BE2C (cell line): ENCODE measurements at regions not wholly inside any gene's neighbourhood (a gene's known extent, or its start where the extent isn't known, plus 50 kb on each side); places are given as distances from the start of the nearest gene placed in this dataset.
"Not testable (repeated sequence)": the region's sequence is repeated elsewhere in the genome, so short reads cannot be mapped to it uniquely, and the experiment has no call there.

ENCODE experiments used
- DNase-seq: peaks from one replicate; pipeline ENCODE4 v3.0.0-alpha.2; 2020
- H3K27me3 ChIP-seq: fragments of 250-450 bp; sonication (Bioruptor Pico); 2 replicates; pipeline ENCODE4 v1.5.1; 2020; ENCODE audit warnings: mild to moderate bottlenecking
- H3K36me3 ChIP-seq: fragments of 250-450 bp; sonication (Bioruptor Pico); 2 replicates; pipeline ENCODE4 v1.5.1; 2020; ENCODE audit warnings: mild to moderate bottlenecking
- H3K4me1 ChIP-seq: fragments of 250-450 bp; sonication (Bioruptor Pico); 2 replicates; pipeline ENCODE4 v1.5.1; 2020
- H3K4me3 ChIP-seq: 2 replicates; pipeline ENCODE4 v1.5.1; 2011; ENCODE audit warnings: low read depth, low read length
- H3K9me3 ChIP-seq: fragments of 250-450 bp; sonication (Bioruptor Pico); 2 replicates; pipeline ENCODE4 v1.5.1; 2020
- TF ChIP-seq, protein P1 (sequence below): IDR thresholded peaks from 2 replicates; pipeline ENCODE4 v1.5.1; 2012; ENCODE audit warnings: mild to moderate bottlenecking, low read depth, low read length

GRCh38 chr11:38339835-38340440, 1741.9 kb upstream of the RAG2 start:
- Histone ChIP-seq H3K4me1 (no peaks in the 10 kb centered on the region), H3K36me3 (no peaks in the 10 kb centered on the region), H3K4me3 (no peak overlapping the region), H3K9me3 (no peaks in the 10 kb centered on the region), H3K27me3 (no peaks in the 10 kb centered on the region)
- TF ChIP-seq, protein P1, sequence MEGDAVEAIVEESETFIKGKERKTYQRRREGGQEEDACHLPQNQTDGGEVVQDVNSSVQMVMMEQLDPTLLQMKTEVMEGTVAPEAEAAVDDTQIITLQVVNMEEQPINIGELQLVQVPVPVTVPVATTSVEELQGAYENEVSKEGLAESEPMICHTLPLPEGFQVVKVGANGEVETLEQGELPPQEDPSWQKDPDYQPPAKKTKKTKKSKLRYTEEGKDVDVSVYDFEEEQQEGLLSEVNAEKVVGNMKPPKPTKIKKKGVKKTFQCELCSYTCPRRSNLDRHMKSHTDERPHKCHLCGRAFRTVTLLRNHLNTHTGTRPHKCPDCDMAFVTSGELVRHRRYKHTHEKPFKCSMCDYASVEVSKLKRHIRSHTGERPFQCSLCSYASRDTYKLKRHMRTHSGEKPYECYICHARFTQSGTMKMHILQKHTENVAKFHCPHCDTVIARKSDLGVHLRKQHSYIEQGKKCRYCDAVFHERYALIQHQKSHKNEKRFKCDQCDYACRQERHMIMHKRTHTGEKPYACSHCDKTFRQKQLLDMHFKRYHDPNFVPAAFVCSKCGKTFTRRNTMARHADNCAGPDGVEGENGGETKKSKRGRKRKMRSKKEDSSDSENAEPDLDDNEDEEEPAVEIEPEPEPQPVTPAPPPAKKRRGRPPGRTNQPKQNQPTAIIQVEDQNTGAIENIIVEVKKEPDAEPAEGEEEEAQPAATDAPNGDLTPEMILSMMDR: no peak
- no peak for DNase-seq

GRCh38 chr11:38338022-38338421, 1740.0 kb upstream of the RAG2 start:
- not testable (repeated sequence) for H3K36me3 ChIP-seq, DNase-seq, H3K4me1 ChIP-seq, H3K4me3 ChIP-seq, H3K9me3 ChIP-seq, H3K27me3 ChIP-seq

DNA sequence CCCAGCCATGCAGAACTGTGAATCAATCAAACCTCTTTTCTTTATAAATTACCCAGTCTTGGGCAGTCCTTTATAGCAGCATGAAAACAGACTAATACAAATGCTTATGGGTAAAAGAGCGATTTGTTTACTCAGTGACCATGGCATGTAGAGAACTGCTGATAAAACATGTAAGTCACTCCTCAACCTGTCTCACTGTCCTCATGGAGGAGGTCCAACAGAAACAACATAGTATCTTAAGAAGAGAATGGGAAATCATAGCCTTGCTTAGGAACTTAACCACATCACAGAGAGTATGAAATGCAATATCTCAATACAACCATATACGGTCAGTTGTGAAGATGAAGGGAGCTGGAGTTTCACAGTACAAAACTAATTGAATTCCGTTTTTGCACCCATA, 1734.0 kb upstream of the RAG2 start:
- TF ChIP-seq, protein P1: no peak
- Histone ChIP-seq H3K4me1 (no peaks in the 10 kb centered on the region), H3K36me3 (no peaks in the 10 kb centered on the region), H3K9me3 (no peaks in the 10 kb centered on the region), H3K4me3 (no peak overlapping the region), H3K27me3 (no peaks in the 10 kb centered on the region)
- no peak for DNase-seq

- H3K4me3 ChIP-seq: no peak overlapping the region
- no peaks in the 10 kb centered on the region for H3K27me3 ChIP-seq
- TF ChIP-seq, protein P1: no peak
- no peaks in the 10 kb centered on the region for H3K4me1 ChIP-seq
- H3K9me3 ChIP-seq: no peaks in the 10 kb centered on the region
- no peaks in the 10 kb centered on the region for H3K36me3 ChIP-seq
- no peak for DNase-seq
Observed at GRCh38 chr11:38330578-38330977, 1732.5 kb upstream of the RAG2 start.

DNA sequence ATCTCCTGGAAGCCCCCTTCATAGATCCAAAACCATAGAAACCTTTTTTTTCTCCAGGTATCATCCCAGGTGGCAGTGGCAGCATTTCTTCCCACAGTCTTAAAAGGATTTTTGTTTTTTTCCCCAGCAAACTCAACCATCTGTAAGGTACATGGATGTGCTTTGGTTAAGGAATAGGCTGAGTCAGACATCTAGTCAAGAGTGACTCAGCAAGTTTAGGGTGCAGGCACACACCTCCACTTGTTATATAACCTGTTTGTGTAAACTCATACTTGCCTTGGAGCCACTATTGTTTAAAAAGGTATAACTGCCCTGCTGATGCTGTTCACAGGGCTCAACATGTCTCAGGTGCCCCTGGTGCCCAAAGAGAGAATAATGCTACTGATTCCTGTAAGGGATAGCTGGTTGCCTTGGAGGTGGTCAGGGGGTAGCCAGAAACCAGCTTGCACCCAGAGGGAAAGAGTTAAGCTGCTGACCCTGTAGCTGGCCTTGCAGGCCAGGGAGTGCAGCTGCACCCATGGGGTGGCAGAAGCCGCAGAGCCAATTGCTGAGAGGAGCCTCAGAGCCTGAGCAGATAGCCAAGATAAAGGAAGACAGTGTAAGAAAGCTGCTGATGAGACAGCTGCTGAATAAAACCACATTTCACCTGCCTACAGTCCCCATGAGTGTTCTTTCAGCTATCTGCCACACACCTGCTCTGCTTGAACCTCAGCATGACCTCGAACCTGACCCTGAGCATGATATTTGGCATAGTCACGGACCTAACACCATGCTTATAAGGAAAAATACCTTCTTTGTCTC, 1726.1 kb upstream of the RAG2 start:
- no peak for DNase-seq
- Histone ChIP-seq H3K27me3 (no peaks in the 10 kb centered on the region), H3K9me3 (no peaks in the 10 kb centered on the region), H3K4me3 (no peak overlapping the region), H3K4me1 (no peaks in the 10 kb centered on the region), H3K36me3 (no peaks in the 10 kb centered on the region)
- TF ChIP-seq, protein P1: no peak

- H3K27me3 ChIP-seq: no peaks in the 10 kb centered on the region
- H3K4me3 ChIP-seq: no peak overlapping the region
- no peaks in the 10 kb centered on the region for H3K4me1 ChIP-seq
- TF ChIP-seq, protein P1: no peak
- no peak for DNase-seq
- no peaks in the 10 kb centered on the region for H3K9me3 ChIP-seq
- no peaks in the 10 kb centered on the region for H3K36me3 ChIP-seq
Observed at GRCh38 chr11:38315151-38315550, 1717.1 kb upstream of the RAG2 start.
